Upper lobe of left lung (tissue), 6 donors: ENCODE measurements at regions not wholly inside any gene's neighbourhood (a gene's known extent, or its start where the extent isn't known, plus 50 kb on each side); places are given as distances from the start of the nearest gene placed in this dataset.

Experiments used
- ATAC-seq, 2 donors: fragments of 200-7000 bp; cut with Tn5 transposase; one replicate each; pipeline ENCODE4 v1.9.1; 2022; ENCODE audit warnings: mild to moderate bottlenecking in 2 of 2, moderate library complexity in 2 of 2; ENCODE audit not compliant: low FRiP score in 2 of 2
- DNase-seq, 2 donors: peaks; one replicate each; pipeline ENCODE4 v3.0.0-alpha.2; 2019 to 2020
- H3K27ac ChIP-seq, 4 donors: fragments of 200-600 bp; sonication (generic); one replicate each; pipeline ENCODE4 v1.5.1; 2016 to 2019
- H3K27me3 ChIP-seq, 4 donors: fragments of 200-600 bp; sonication (generic); one replicate each; pipeline ENCODE4 v1.5.1; 2017 to 2019
- H3K36me3 ChIP-seq, 4 donors: fragments of 200-600 bp; sonication (generic); one replicate each; pipeline ENCODE4 v1.5.1; 2016 to 2019
- H3K4me1 ChIP-seq, 4 donors: fragments of 200-600 bp; sonication (generic); one replicate each; pipeline ENCODE4 v1.5.1; 2018 to 2019
- H3K4me3 ChIP-seq, 4 donors: fragments of 200-600 bp; sonication (generic); one replicate each; pipeline ENCODE4 v1.5.1; 2017 to 2019; ENCODE audit warnings: mild to moderate bottlenecking in 2 of 4, moderate library complexity in 1 of 4
- H3K9me3 ChIP-seq, 4 donors: fragments of 200-600 bp; sonication (generic); one replicate each; pipeline ENCODE4 v1.5.1; 2018 to 2019
- CTCF ChIP-seq, 6 experiments: fragments of 450-650 bp in 4 of 6; fragments of 200-600 bp in 2 of 6; sonication (generic) in 2 of 6; IDR thresholded peaks; one replicate each; pipeline ENCODE4 v1.5.1; 2016 to 2019; ENCODE audit warnings: antibody characterized with exemption in 6 of 6
- EP300 ChIP-seq, 4 donors: sonication (generic); formaldehyde crosslinking; IDR thresholded peaks; one replicate each; pipeline ENCODE4 v1.5.1; 2017; ENCODE audit warnings: antibody characterized with exemption in 4 of 4, control low read depth in 2 of 4
- POLR2A ChIP-seq, 4 donors: fragments of 450-650 bp; IDR thresholded peaks; one replicate each; pipeline ENCODE4 v1.5.1; 2016 to 2017; ENCODE audit warnings: antibody characterized with exemption in 4 of 4, mild to moderate bottlenecking in 2 of 4
- POLR2AphosphoS5 ChIP-seq, 2 donors: sonication (generic); formaldehyde crosslinking; IDR thresholded peaks; one replicate each; pipeline ENCODE4 v1.5.1; 2017; ENCODE audit warnings: antibody characterized with exemption in 2 of 2
- WGBS, 2 donors: methylation state at CpG; one replicate each; pipeline ENCODE4 v1.1.5; 2017 to 2018; 5-methylcytosine and 5-hydroxymethylcytosine counted together
- donor health status: DM: no; HTN: no; CAD: no; lungs with moderate emphysema.
- donor health status: DM: no; HTN: yes; CAD: no; lungs with severe emphysema.

- no peak for DNase-seq
- WGBS, 2 donors = 76 to 77% methylated on average over 4 of the region's 4 CpGs
- H3K36me3 ChIP-seq = no peaks in the 10 kb centered on the region
Observed at GRCh38 chr13:104979281-104980030, 1556.0 kb downstream of the EFNB2 start.

GRCh38 chr13:104976986-104977385, 1558.5 kb downstream of the EFNB2 start:
- Histone ChIP-seq H3K9me3 (no peaks in the 10 kb centered on the region), H3K27ac (no peak overlapping the region), H3K27me3 (no peaks in the 10 kb centered on the region), H3K36me3 (no peaks in the 10 kb centered on the region), H3K4me3 (no peak overlapping the region), H3K4me1 (no peaks in the 10 kb centered on the region)
- no peak for ATAC-seq
- DNase-seq = no peak
- WGBS, 2 donors = 48 to 63% methylated on average over 2 of the region's 2 CpGs
- TF ChIP-seq CTCF (IDR thresholded peaks at IDR 0.05) (no peak), EP300 (IDR thresholded peaks at IDR 0.05) (no peak), POLR2A (IDR thresholded peaks at IDR 0.05) (no peak), POLR2AphosphoS5 (IDR thresholded peaks at IDR 0.05) (no peak)

More at GRCh38 chr13:104979281-104980030, 1556.0 kb downstream of the EFNB2 start:
- no peak for TF ChIP-seq POLR2A (IDR thresholded peaks at IDR 0.05)
- TF ChIP-seq CTCF (IDR thresholded peaks at IDR 0.05) = no peak
- Histone ChIP-seq H3K4me1 (peaks cover 0 to 5% (median 1%) of the 10 kb centered on the region in 4 donors), H3K9me3 (no peaks in the 10 kb centered on the region), H3K4me3 (no peak overlapping the region), H3K27me3 (no peaks in the 10 kb centered on the region), H3K27ac (no peak overlapping the region)
- ATAC-seq = no peak

DNA sequence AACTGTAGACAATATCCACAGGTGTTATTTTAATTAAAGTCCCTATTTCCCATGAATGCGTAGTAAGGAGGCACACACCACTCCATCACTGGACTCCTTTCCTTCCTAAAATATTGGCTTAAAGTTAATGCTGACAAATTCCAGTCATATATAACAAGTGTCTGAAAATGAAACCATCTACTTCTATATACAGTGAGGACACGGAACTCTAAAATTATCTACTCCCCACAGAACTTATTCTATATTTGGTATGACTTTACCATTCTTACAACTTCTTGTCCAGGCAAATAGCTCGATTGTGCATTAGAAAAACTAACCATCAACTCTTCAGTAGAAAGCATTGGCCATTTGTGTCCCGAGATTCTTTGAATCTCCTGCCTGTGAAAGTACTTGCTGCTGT, 1560.2 kb downstream of the EFNB2 start:
- Histone ChIP-seq H3K4me1 (no peaks in the 10 kb centered on the region), H3K4me3 (no peak overlapping the region), H3K27me3 (no peaks in the 10 kb centered on the region), H3K9me3 (no peaks in the 10 kb centered on the region), H3K36me3 (no peaks in the 10 kb centered on the region), H3K27ac (no peak overlapping the region)
- DNase-seq (no peak), ATAC-seq (no peak)
- TF ChIP-seq POLR2A (IDR thresholded peaks at IDR 0.05) (no peak), EP300 (IDR thresholded peaks at IDR 0.05) (no peak), CTCF (IDR thresholded peaks at IDR 0.05) (no peak)
- WGBS, 2 donors = 56 to 59% methylated on average over 4 of the region's 4 CpGs

DNA sequence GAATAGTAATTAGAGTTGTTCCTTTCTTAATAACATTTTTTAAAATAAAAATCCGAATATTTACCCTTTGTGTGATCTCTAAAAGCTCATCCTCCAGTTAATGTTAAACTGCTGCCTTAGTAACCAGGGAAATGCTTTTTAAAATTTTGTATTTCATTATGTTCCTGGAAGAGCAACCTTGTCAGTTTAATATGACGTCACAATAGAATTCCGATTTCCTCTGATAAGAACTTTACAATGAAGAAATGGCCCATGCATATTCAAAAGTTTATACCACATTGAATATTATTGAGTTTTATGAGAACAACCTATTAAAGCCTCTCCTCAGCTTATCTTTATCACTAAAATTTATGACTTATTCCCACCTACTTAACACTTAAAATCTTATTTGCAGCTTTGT, 1566.6 kb downstream of the EFNB2 start:
- TF ChIP-seq POLR2A (IDR thresholded peaks at IDR 0.05) = no peak
- WGBS, 2 donors = 85 to 87% methylated on average over 3 of the region's 3 CpGs
- no peak for ATAC-seq

DNA sequence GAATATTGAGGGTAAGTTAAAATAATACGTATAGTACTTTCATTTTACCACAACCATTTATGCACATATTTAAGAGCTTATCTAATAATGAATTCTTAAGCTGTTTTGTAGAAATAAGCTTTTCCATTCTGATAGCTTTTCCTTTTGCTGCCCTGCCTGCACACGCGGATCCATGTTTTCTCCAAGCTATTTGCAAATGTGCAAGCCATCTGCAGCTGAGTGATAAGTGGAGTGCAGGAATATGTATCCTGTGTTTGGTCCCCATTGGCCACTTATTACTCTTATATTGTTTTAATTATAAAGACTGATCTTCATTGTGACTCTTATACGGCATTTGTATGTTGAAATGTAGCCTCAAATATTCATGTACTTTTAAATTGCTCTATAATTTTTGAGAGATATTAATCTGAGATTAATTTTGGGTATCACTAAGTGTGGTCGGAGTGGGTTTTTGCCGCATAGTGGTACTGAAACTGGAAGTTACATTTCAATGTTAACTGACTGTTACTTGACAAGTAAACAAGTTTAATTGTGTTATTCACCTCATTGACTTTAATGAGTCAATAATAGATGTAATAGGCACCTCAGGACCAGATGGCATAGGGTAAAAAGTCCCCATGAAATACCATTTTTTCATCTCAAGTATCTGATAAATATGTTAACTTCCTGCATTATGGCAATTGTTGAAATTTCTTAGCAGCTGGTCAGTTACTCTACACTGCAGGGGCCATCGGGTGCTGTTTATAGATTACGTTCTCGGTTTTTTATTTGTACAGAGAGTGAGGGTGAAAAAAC, 1567.4 kb downstream of the EFNB2 start:
- no peaks in the 10 kb centered on the region for H3K27me3 ChIP-seq
- H3K9me3 ChIP-seq = no peaks in the 10 kb centered on the region
- no peaks in the 10 kb centered on the region for H3K4me1 ChIP-seq
- DNase-seq (no peak), ATAC-seq (no peak)
- H3K36me3 ChIP-seq = no peaks in the 10 kb centered on the region
- 78 to 87% methylated on average over 9 of the region's 9 CpGs for WGBS, 2 donors
- H3K27ac ChIP-seq = no peak overlapping the region
- no peak overlapping the region for H3K4me3 ChIP-seq
- TF ChIP-seq EP300 (IDR thresholded peaks at IDR 0.05) (no peak), POLR2A (IDR thresholded peaks at IDR 0.05) (no peak), POLR2AphosphoS5 (IDR thresholded peaks at IDR 0.05) (no peak), CTCF (IDR thresholded peaks at IDR 0.05) (no peak)

More for the DNA sequence above, 1566.6 kb downstream of the EFNB2 start:
- H3K27ac ChIP-seq = no peak overlapping the region
- no peak overlapping the region for H3K4me3 ChIP-seq
- H3K36me3 ChIP-seq = no peaks in the 10 kb centered on the region
- no peaks in the 10 kb centered on the region for H3K4me1 ChIP-seq
- H3K27me3 ChIP-seq = no peaks in the 10 kb centered on the region
- H3K9me3 ChIP-seq = no peaks in the 10 kb centered on the region
- DNase-seq = no peak
